T follicular helper cell (primary cell): ENCODE measurements at regions not wholly inside any gene's neighbourhood (a gene's known extent, or its start where the extent isn't known, plus 50 kb on each side); places are given as distances from the start of the nearest gene placed in this dataset.

ENCODE experiments used
- DNase-seq: peaks from one replicate; pipeline ENCODE4 v3.0.0-alpha.2; 2020; ENCODE audit warnings: low read depth

DNA sequence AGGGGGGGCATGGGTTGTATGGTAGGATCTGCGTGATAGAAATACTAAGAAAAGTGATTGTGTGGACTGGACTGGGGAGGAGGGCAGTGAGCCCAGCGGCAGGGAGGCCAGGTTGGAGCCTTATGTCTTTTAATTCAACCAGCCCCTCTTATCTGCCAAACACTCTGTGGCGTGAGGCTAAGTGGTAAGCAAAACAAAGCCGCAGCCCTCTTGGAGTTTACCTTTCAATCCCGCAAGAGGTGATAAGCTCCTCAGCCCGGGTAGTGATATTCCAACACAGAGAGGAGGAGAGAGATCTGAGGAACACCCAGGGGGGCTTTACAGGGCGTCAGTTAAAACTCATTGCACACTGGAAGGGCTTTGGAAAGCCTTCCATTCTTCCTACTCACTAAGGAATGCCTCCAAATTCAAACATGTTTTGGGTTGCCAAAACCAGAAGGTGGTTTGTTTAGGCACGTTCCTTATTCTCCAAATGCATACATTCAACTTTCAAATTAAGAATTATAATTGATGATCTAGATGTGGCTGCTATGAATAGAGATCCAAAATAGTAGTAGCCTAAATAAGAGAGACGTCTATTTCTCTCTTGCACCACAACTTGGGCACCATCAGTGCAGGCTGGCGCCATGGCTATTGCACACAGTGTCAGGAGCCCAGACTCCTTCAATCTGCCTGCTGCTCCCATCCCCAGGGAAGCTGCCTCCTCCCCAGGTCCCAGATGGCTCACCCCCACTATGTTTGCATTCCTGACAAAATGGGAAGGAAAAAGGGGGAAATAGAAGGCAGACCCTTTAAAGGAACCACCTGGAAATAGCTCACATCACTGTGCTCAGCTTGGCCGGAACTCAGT is 75.1 kb upstream of the FSTL4 start:
- DNase-seq = no peak

DNA sequence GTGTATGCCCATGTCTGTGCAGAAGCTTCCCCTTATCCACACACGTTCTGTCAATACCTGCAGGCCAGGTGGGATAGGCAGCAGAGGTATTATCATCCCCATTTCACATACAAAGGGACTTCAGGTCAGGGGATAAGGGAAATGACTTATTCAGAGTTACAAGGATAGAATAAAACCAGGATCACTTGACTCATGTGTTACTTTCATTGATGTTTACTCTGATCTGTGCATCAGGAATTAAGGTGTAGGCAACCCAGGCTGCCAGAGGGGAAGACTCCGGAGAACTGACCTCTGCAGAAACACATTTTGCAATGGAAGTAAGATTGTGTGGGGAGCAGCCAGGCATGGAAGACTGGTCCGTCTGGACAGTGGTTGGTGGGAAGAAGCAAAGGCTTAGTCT is 74.2 kb upstream of the FSTL4 start:
- no peak for DNase-seq

DNA sequence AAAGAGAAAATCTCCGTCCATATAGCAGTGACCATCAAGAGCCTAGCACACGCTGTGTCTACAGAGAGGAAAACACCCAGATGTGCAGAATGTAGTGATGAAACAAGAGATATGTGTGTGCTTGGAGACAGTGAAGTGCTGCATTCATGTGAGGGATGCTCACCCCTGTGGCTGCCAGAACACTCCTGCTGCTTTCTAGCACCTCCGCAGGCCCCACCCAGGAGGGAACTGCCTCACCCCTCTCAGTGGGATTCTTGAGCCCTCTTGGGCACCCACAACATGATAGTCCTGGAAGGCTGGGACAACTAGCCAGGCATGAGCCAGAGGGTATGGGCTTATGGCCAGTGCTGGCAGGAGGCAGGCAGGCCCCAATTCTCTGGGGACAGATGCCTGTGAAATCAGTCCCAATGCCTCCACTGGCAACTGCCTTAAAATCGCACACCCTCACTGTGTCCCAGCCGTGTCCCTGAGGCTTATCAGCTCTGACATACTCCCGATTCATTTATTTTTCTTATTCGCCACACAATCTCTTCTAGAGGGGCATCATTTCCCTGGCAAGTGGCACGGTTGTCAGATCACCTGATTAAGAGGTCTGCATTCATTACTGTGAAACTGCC is 73.2 kb upstream of the FSTL4 start:
- DNase-seq = no peak

DNA sequence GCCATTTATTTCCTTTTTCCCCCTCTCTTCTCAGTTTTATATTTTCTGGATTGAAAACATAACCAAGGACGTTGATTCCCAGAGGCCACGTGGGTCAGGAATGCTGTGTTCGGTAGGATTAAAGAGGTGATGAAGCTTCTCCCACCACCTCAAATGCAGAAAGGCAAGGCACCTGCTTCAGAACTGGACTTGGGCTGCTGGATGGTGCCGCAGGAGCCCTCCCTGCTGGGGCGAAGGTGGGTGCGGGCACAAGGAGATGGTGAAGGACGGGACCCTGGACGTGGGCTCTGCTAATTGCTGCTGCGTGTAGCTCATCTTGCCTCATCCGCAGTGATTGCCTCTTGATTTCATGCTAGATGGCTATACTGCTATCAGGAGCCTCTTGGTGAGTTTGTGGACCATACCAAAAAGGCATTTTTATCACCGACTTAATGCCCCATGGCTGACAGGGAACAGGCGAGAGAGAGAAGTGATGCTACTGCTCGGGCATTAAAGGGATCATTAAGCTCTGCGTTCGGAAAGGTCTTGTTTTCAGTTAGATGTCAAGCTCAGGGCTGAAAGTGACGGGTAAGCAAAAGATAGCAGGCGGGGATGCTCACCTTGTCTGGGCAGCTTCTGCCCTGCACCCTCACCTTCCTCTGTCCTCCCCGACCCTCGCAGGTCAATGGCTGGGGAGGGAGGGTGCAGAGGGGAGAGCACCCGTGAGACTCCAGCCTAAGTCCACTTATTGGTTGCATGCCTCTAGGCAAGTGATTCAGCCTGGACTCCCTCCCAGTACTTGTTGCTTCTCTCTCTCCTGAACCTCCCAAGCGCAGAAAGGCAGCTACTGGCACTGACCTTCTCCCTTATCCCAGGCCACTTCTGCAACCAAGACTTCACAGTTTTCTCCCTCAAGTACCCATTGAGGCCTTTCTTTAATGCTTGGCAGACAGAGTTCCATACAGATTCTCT is 71.6 kb upstream of the FSTL4 start:
- DNase-seq = no peak

DNA sequence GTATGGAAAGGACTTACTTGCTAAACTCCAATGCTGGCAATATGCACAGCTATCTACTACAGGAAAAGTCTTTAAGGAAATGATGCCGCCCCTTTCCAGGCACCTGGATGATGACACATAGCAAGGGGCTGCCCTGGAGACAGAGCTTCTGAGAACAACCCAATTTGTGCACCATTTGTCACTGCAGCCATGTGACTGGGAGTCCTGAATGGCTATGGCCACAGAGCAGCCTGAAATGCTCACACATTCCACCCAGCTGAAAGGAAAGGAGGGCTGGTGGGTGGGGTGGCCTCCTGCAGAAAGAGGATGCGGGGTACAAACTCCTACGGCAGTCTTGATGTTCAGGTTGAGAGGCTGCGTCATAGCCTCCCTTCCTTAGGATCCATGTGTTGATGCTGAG is 70.1 kb upstream of the FSTL4 start:
- DNase-seq = no peak

DNA sequence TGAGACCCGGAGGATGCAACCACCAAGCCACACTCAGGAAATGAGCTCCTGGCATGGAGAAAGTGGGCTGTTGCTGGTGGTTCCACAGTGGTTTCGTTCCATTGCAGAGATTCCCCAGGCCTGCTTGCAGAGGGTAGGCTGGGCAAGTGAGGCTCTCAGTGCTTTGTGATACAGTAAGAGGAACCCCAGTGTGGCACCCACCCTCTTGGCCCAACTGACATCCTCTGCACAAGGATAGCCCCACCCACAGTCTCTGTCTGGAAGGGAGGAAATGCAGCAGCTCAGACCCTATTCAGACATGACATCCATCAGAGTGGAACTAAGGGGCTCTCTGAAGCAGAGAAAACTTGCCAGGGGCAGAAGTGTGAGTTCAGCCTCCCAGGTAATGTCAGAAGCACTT is 69.6 kb upstream of the FSTL4 start:
- DNase-seq = no peak

DNA sequence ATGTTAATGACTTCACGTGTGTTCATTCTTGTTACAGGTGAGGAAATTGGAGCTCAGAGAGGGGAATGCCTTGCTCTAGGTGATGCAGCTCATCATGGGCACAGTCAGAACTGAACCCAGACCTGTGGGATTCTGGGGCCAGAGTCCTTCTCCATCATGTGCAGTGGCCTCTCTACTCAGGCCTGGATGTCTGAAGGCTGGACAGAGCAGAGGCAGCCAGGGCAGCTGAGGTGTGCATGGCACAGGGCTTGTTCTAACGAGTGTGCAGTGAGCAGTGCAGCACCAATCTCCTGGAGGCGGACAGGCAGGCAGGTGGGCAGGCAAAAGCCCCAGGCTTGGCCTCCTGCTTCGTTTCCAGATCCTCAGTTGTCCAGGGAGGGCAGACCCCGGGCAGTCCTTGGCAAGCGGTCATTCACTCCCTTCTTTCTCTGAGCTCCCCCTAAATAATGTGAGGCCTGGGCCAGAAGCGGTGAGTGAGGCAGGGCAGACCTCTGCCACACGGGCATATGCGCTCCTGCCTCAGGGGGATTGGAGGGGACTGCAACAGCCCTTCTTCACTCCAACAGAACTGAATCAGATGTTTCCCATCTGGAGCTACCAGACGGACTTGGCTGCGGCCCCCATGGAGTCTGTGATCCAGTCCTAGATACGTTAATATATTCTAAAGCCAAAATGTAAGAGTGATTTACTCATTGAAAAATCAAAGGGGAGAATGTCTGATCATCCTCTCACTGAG is 68.7 kb upstream of the FSTL4 start:
- DNase-seq = no peak

DNA sequence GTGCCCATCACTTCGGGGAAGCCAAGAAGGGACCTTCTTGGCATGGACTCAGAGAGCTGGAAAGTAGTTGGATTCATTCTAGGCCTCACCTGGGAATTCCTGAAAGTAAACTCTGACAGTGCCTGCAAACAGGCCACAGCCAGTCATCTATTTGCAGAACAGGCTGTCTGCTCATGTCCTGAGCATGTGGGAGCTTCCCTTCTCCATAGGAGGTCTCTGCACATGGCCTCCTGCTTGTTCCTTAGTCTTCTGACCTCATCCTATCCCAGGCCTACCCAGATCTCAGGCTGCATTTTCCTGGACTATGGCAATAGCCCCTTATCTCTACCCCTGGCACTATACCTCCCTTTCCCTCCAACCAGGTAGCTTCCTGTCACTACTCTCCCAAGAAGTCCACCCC is 67.2 kb upstream of the FSTL4 start:
- no peak for DNase-seq

DNA sequence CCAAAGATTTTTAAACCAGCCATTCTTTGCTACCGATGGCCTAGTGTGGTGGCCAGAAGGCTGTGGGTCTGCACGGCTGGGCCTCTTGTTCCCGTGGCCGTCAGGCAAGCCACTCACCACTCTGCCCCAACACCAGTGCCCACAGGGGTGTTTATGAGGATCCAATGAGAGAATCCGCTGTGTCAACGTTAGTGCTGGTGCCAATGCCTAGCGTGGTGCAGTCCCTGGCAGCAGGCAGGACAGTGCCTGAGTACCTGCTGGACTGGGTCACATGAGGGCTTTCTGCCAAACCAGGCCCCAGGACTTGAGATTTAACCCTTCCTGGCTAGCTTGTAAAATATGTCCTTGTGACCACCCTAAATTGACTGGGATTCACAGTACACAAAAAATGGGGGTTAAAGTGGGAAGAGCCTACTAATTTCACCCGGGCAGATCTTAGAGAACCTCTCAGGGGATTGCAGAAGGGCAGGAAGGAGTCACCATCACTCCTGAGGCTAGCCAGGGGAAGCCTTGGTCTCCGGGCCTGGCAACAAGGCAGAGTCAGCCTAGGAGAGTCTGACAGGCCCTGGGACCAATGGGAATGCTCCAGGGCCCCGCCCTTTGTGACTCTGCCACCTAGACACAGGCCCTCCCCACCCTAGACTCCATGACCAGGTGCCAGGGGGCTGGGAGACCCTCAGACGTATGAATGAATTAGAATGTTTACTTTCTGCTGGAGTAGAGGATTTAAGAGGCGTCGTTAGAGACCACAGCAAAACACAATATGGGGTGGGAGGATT is 63.2 kb upstream of the FSTL4 start:
- no peak for DNase-seq

DNA sequence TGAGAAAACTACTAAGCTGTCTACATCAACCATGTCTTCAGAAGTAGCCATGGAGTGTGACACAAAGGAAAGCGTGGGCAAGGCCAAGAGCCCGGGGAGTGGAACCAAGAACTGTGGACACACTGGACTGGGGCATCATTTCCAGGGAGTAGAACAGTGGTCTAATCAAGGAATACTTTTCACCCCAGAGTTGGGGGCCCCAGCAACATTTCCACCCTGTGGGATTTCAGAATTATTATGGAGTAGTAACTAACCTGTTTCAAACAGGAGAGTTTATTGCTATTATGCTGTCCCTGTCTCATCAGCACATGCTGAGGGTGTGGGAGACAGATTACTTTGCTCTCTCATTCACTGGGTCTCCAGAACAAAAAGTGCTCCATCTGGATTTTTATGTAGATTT is 58.0 kb upstream of the FSTL4 start:
- DNase-seq = no peak

DNA sequence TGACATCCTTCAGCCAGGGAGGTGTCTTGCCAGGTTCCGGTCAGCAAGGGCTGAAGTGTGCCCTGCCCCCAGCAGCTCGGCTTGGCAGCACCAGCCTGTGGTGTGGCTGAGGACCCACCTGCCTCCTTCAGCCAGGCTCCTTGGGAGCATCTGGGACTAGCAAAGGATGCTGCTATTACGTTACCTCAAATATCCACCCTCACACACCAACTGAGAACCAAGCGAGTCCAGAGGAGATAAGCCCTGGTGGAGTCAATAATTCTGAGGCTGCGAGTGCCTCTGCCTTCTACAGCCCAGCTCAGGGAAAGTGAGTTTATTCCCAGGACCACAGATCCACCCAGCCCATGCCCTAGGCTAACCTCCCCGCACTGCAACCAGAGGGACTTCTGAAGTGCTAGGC is 57.1 kb upstream of the FSTL4 start:
- DNase-seq = no peak

DNA sequence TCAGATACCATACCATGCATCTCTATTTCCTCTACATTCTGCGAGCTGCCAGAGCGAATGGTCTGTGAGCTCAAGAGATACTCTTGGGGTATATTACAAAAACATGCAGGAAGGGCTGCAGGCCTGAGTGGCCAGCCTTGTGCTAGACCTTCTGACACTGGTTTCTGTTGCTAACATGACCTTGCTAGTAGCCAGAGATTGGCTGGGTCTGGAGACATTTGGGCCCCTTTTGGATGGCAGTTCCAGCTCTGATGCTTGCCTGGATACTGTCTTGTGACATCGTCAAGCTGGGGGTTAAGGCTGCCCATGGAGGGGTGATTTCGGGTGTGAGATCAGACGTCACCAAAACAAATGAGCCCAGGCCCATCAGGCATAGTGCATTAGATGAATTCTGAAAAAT is 56.1 kb upstream of the FSTL4 start:
- no peak for DNase-seq

DNA sequence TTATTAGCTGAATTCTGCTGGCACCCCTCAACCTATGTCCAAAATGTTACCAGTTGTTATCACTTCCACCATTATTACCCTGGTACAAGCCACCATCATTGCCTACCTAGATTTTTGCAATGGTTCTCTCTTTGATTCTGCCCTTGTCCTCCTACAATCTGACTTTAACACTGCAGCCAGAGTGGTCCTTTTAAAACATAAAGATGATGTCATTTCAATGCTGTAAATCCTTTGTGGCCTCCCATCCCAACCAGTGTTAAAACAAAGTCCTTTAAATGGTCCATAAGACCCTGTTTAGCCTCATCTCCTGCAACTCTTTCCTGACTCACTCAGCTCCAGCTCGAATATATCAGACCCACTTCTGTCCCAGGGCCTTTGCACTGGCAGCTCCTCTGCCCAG is 54.9 kb upstream of the FSTL4 start:
- DNase-seq = no peak

DNA sequence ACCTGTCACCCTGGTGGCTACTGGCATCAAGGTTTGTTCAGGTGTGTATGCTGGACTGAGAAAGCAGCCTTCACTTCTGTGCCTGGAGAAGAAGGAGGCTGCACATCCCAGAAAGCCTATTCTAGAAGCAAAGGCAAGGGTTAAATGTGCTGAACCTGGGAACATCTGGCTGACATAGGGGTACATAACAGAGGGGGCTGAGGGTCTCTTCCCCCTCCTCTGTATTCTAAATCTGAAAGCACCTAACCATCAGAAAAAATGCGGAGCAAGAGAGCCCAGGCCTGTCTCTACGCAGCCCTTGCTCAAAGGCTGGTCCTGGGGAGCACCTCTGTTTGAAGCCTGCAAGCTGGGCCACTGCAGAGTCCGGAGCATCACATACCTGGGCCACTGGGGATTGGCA is 53.2 kb upstream of the FSTL4 start:
- DNase-seq = no peak

DNA sequence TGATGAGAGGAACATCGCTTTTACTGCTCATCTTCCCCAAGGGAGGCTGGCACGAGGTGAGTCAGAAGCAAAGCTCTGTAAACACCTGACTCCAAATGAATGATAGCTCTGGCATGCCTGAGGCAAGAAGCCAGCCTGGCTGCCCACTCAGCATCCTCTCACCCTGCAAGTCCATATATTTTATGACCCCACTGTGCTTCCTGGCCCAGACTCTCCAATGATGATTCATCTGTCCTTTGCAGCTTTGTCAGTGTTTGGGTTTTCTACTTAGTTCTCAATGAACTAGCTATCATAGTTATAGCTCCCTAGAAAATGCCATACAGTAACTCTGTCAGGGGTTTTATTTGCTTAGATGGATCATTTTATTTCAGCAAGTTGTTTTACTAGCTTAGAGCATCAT is 52.1 kb upstream of the FSTL4 start:
- no peak for DNase-seq

DNA sequence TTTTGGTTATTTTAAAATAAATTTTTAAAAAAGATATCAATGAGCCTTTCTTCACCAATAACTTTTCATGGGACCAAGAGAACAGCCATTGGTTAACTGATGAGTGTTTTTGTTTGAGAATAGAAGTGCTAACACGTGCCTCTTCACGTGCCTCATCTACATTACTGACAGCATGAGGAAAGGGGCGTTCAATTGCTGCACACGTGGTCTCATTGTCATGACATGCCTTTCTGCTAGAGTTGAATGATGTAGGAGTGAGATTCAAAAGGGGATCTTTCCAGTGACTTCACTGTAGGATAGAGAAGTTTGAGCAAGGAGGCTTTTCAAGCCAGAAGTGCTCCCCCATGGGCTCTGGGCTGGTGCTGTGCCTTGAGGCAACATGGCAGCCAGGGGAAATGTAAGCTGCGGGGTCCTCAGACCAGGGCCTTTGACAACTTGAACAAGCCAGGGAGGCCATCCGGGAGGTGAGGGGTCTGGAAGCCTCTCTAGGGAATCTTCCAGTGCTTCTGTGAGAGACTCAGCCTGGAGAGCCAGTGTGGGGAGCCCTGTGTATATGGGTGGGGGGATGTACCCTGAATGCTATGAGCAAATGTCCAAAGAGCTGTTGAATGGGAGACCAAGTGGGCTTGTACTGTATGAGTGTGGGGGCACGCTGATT is 51.2 kb upstream of the FSTL4 start:
- DNase-seq = no peak

DNA sequence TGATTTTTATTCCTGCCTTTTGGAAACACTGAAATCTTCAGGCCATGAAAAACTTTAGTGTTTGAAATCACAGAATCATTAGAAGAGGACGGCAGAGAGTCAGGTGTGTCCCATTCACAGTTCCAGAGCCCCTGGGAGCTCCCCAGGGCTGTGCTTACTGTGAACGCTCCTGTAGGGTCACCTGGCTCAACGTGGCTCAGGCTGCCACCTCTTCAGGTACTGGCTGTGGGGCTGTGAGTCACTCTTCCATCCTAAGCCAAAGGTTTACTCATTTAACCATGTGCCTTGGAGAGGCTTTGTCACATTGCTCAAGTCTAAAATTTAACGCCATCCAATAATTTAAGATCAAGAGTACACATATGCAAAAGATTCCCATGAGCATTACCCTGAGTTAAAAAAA is 50.2 kb upstream of the FSTL4 start:
- no peak for DNase-seq
